GM12875 (cell line): ENCODE measurements at regions not wholly inside any gene's neighbourhood (a gene's known extent, or its start where the extent isn't known, plus 50 kb on each side); places are given as distances from the start of the nearest gene placed in this dataset.

Source experiments
- H3K4me3 ChIP-seq: one replicate; pipeline ENCODE4 v1.5.1; 2011; ENCODE audit warnings: low read depth, low read length, control low read depth
- TF ChIP-seq, protein P1 (sequence below): IDR thresholded peaks from 2 replicates; pipeline ENCODE4 v1.5.1; 2011; ENCODE audit warnings: low read depth, mild to moderate bottlenecking, control low read depth, inconsistent platforms, low read length, moderate library complexity, borderline replicate concordance; ENCODE audit not compliant: insufficient read depth

DNA sequence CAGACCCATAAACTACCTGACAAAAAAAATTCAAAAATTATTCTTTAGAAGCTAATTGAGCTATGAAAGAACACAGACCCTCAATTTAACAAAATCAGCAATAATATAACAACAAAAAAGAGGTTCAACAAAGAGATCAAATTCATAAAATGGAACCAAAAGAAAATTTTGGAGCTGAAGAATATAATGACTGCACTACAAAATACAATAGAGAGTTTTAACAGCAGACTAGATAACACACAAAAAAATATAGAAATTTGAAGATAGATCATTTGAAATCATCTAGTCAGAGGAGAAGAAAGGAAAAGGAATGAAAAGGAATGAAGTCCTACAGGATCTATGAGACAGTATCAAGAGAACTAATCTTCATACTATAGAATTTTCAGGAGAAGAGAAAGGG is 422.1 kb downstream of the PAX1 start:
- no peak overlapping the region for H3K4me3 ChIP-seq
- TF ChIP-seq, protein P1, sequence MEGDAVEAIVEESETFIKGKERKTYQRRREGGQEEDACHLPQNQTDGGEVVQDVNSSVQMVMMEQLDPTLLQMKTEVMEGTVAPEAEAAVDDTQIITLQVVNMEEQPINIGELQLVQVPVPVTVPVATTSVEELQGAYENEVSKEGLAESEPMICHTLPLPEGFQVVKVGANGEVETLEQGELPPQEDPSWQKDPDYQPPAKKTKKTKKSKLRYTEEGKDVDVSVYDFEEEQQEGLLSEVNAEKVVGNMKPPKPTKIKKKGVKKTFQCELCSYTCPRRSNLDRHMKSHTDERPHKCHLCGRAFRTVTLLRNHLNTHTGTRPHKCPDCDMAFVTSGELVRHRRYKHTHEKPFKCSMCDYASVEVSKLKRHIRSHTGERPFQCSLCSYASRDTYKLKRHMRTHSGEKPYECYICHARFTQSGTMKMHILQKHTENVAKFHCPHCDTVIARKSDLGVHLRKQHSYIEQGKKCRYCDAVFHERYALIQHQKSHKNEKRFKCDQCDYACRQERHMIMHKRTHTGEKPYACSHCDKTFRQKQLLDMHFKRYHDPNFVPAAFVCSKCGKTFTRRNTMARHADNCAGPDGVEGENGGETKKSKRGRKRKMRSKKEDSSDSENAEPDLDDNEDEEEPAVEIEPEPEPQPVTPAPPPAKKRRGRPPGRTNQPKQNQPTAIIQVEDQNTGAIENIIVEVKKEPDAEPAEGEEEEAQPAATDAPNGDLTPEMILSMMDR, result no peak

DNA sequence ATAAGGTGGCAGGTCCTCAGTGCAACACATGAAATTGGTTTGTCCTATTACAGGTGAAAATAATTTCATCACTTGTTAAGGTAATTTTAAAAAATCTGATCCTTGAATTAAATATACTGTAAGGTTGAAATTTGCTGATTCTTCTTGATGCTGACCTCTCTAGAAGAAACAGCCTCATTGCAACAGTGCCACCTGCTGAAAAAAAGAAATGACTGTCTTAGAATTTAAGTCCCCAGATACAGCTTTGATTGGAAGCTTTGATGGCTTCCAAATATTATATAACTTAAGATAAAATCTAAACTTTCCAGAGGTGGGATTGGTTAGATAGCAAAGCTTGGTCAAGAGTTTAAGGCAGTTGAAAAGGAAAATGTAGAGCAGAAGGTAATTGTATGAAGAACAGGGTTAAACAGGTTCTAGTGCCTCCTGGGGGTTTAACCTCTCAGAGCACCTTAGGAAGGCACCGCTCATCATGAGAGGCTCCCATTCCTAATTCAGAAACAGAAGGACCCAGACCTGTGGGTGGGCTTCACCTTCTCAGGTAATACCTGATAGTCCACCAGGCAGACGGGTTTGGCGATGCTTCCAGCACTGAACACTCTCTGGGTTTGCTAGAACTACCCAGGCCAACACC is 401.0 kb downstream of the PAX1 start:
- H3K4me3 ChIP-seq, result no peak overlapping the region
- TF ChIP-seq, protein P1, result no peak

DNA sequence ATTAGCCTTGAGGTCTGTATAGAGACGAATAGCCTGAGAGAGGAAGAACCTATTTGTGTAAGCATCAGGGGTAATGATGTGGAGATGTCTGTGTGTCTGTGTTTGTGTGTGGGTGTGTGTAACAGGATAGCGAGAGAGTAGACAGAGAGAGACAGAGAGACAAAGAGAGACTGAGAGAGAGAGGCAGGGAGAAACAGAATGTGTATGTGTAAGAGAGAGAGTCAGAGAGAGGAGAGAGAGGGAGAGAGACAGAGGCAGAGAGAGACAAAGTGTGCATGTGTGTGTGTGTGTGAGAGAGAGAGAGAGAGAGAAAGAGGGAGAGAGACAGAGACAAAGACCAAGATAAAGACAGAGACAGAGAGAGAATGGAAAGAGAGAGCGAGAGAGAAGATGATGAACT is 396.1 kb downstream of the PAX1 start:
- TF ChIP-seq, protein P1, result no peak
- H3K4me3 ChIP-seq, result no peak overlapping the region

DNA sequence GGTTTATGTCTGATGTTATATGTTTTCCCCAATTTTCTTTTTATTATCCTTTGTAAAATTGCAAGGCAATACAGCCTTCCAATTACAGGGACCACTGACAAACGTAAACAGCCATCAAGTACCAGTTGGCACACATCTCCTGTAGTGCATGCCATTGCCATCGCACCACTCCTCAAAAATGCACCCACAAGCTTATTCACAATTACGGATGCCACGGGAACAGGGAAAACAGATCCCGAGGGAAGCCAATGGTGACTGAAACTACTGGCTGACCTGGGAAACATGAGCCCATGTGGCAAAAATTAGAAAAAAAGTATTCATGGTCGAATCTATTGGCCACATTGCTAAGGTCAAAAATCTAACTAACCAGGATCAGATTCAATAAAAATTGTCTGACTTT is 395.2 kb downstream of the PAX1 start:
- H3K4me3 ChIP-seq, result no peak overlapping the region
- TF ChIP-seq, protein P1, result no peak

DNA sequence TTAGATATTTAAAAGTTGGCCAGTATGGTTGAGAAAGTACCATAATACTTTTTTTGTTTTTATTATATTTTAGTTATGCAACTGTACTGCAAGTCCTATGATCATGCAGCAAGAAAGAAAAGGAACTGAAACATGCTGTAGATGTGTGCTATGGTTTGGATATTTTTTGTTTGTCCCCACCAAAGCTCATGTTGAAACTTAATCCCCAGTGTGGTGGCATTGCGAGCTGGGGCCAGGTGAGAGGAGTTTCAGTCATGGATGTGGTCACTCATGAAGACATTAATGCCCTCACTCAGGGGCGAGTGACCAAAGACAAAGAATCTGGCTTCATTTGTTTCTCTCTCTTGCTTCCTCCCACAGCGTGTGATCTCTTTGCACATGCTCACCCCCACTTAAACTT is 393.9 kb downstream of the PAX1 start:
- TF ChIP-seq, protein P1, result no peak

DNA sequence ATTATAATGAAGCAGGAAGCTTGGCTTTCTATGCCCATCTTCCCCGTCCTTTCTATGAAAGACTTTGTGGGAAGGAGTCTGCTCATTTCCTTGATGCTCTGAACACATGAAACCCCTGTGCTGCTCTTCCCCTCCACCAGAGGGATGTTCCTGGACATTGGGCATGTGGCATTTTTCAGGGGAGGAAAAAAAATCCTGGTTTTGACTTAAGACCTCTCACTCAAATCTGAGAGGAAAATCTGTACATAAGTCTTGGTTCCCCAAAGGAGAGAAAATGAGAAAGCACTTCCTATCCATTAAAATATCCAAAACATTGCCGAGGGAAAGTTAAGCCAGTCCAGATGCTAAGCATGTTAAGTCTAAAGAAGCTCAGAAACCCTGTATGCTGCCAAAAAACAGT is 393.0 kb downstream of the PAX1 start:
- H3K4me3 ChIP-seq, result no peak overlapping the region
- TF ChIP-seq, protein P1, result no peak

More for the DNA sequence above, 393.9 kb downstream of the PAX1 start:
- no peak overlapping the region for H3K4me3 ChIP-seq

DNA sequence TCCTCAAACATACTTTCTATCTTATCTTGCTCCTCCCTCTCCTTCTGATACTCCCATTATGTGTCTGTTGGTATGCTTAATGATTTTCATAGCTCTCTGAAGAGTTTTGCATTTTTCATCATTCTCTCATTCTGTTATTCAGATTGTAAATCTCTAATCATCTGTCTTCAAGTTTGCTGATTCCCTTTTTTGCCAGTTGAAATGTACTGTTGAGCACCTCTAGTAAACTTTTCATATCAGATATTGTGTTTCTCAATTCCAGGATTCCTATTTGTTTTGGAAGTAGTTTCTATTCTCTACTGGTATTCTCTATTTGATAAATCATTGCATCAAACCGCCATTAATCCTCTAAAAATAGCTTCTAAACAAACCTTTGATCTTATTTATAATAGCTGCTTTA is 387.7 kb downstream of the PAX1 start:
- H3K4me3 ChIP-seq, result no peak overlapping the region
- TF ChIP-seq, protein P1, result no peak
